Endothelial cell (in vitro differentiated cells): ENCODE measurements at regions not wholly inside any gene's neighbourhood (a gene's known extent, or its start where the extent isn't known, plus 50 kb on each side); places are given as distances from the start of the nearest gene placed in this dataset.

Experiments used
- DNase-seq: peaks from one replicate; pipeline ENCODE4 v3.0.0; 2021; ENCODE audit warnings: low spot score
- H3K27ac Mint-ChIP-seq: one replicate; pipeline ENCODE4 v1.8.0; 2021; ENCODE audit warnings: mixed read lengths, inconsistent platforms; ENCODE audit not compliant: unreplicated experiment
- H3K27me3 Mint-ChIP-seq: one replicate; pipeline ENCODE4 v1.8.0; 2021; ENCODE audit warnings: mild to moderate bottlenecking, moderate library complexity, mixed read lengths, inconsistent platforms; ENCODE audit not compliant: unreplicated experiment
- H3K36me3 Mint-ChIP-seq: one replicate; pipeline ENCODE4 v1.8.0; 2021; ENCODE audit warnings: mild to moderate bottlenecking, low read depth, mixed read lengths, inconsistent platforms; ENCODE audit not compliant: unreplicated experiment
- H3K4me1 Mint-ChIP-seq: one replicate; pipeline ENCODE4 v1.8.0; 2021; ENCODE audit warnings: mild to moderate bottlenecking, mixed read lengths, inconsistent platforms; ENCODE audit not compliant: unreplicated experiment
- H3K4me3 Mint-ChIP-seq: one replicate; pipeline ENCODE4 v1.8.0; 2021; ENCODE audit warnings: mild to moderate bottlenecking, mixed read lengths, inconsistent platforms; ENCODE audit not compliant: unreplicated experiment
- H3K9me3 Mint-ChIP-seq: one replicate; pipeline ENCODE4 v1.8.0; 2021; ENCODE audit warnings: mixed read lengths, inconsistent platforms; ENCODE audit not compliant: unreplicated experiment
- CTCF ChIP-seq: fragments of 200-600 bp; sonication (generic); IDR thresholded peaks from one replicate; pipeline ENCODE4 v1.5.0; 2021; ENCODE audit warnings: antibody characterized with exemption; ENCODE audit not compliant: unreplicated experiment

GRCh38 chr3:177686671-177687070 is 489.4 kb upstream of the TBL1XR1 start:
- H3K4me1 Mint-ChIP-seq = peaks cover 36% of the 10 kb centered on the region
- H3K27me3 Mint-ChIP-seq = peaks cover 5% of the 10 kb centered on the region
- TF ChIP-seq CTCF = no peak
- H3K27ac Mint-ChIP-seq = no peak overlapping the region
- DNase-seq = no peak
- H3K4me3 Mint-ChIP-seq = no peak overlapping the region
- no peaks in the 10 kb centered on the region for H3K9me3 Mint-ChIP-seq
- no peaks in the 10 kb centered on the region for H3K36me3 Mint-ChIP-seq

GRCh38 chr3:177687291-177687690 is 490.0 kb upstream of the TBL1XR1 start:
- Mint-ChIP-seq H3K4me1 (peaks cover 29% of the 10 kb centered on the region), H3K4me3 (no peak overlapping the region), H3K9me3 (no peaks in the 10 kb centered on the region), H3K27ac (no peak overlapping the region), H3K36me3 (no peaks in the 10 kb centered on the region), H3K27me3 (peaks cover 4% of the 10 kb centered on the region)
- DNase-seq = no peak
- TF ChIP-seq CTCF = no peak

GRCh38 chr3:177688152-177688551 is 490.9 kb upstream of the TBL1XR1 start:
- Mint-ChIP-seq H3K9me3 (no peaks in the 10 kb centered on the region), H3K27me3 (peaks cover 3% of the 10 kb centered on the region), H3K4me1 (peaks cover 23% of the 10 kb centered on the region), H3K27ac (no peak overlapping the region), H3K36me3 (no peaks in the 10 kb centered on the region), H3K4me3 (no peak overlapping the region)
- no peak for TF ChIP-seq CTCF
- no peak for DNase-seq

- no peaks in the 10 kb centered on the region for H3K36me3 Mint-ChIP-seq
- no peak overlapping the region for H3K4me3 Mint-ChIP-seq
- no peak for DNase-seq
- no peaks in the 10 kb centered on the region for H3K9me3 Mint-ChIP-seq
- no peak for TF ChIP-seq CTCF
- peaks cover 18% of the 10 kb centered on the region for H3K4me1 Mint-ChIP-seq
- H3K27ac Mint-ChIP-seq = no peak overlapping the region
- peaks cover 3% of the 10 kb centered on the region for H3K27me3 Mint-ChIP-seq
Measured at GRCh38 chr3:177689077-177689476, 491.8 kb upstream of the TBL1XR1 start.

GRCh38 chr3:177689869-177690268 is 492.6 kb upstream of the TBL1XR1 start:
- no peak for DNase-seq
- H3K36me3 Mint-ChIP-seq = no peaks in the 10 kb centered on the region
- peaks cover 3% of the 10 kb centered on the region for H3K27me3 Mint-ChIP-seq
- TF ChIP-seq CTCF = no peak
- no peaks in the 10 kb centered on the region for H3K9me3 Mint-ChIP-seq
- peaks cover 25% of the 10 kb centered on the region for H3K4me1 Mint-ChIP-seq
- H3K4me3 Mint-ChIP-seq = no peak overlapping the region
- H3K27ac Mint-ChIP-seq = no peak overlapping the region
